ENCODE measurements at regions not wholly inside any gene's neighbourhood (a gene's known extent, or its start where the extent isn't known, plus 50 kb on each side); places are given as distances from the start of the nearest gene placed in this dataset.

GRCh38 chr6:27811451-27811772, 100.8 kb downstream of the OR2B2 start:
- TF ChIP-seq EZH2 (optimal IDR thresholded peaks at IDR 0.05; ENCODE audit: low read depth, low read length) (no peak), CTCF (IDR thresholded peaks at IDR 0.05; ENCODE audit: low read length) (no peak)
